H9 (cell line): ENCODE measurements at regions not wholly inside any gene's neighbourhood (a gene's known extent, or its start where the extent isn't known, plus 50 kb on each side); places are given as distances from the start of the nearest gene placed in this dataset.

Experiments
- DNase-seq: peaks from one replicate; pipeline ENCODE4 v3.0.0-alpha.2; 2017
- H2AFZ ChIP-seq: one replicate; pipeline ENCODE4 v1.6.1; 2013; ENCODE audit warnings: mild to moderate bottlenecking, low read length, control low read depth, moderate library complexity
- H2AK5ac ChIP-seq: 2 replicates; pipeline ENCODE4 v1.6.1; 2013; ENCODE audit warnings: low read length, control low read depth, mixed read lengths; ENCODE audit not compliant: insufficient read length
- H2BK120ac ChIP-seq: one replicate; pipeline ENCODE4 v1.6.1; 2013; ENCODE audit warnings: low read depth, mild to moderate bottlenecking, low read length, control low read depth, inconsistent platforms; ENCODE audit not compliant: poor library complexity, severe bottlenecking
- H2BK12ac ChIP-seq: 2 replicates; pipeline ENCODE4 v1.6.1; 2013; ENCODE audit warnings: low read length, control low read depth, mixed read lengths, low read depth; ENCODE audit not compliant: insufficient read length
- H2BK15ac ChIP-seq: 2 replicates; pipeline ENCODE4 v1.6.1; 2013; ENCODE audit warnings: low read depth, low read length, control low read depth
- H2BK20ac ChIP-seq: one replicate; pipeline ENCODE4 v1.6.1; 2013; ENCODE audit warnings: low read depth, mild to moderate bottlenecking, low read length, control low read depth, inconsistent platforms; ENCODE audit not compliant: poor library complexity, severe bottlenecking
- H2BK5ac ChIP-seq: 2 replicates; pipeline ENCODE4 v1.6.1; 2013; ENCODE audit warnings: low read length, control low read depth, mixed read lengths; ENCODE audit not compliant: insufficient read length
- H3K14ac ChIP-seq: 2 replicates; pipeline ENCODE4 v1.6.1; 2013; ENCODE audit warnings: low read length, control low read depth; ENCODE audit not compliant: insufficient read depth
- H3K18ac ChIP-seq: 2 replicates; pipeline ENCODE4 v1.6.1; 2013; ENCODE audit warnings: low read depth, mild to moderate bottlenecking, mixed read lengths, low read length, control low read depth; ENCODE audit not compliant: insufficient read length
- H3K23ac ChIP-seq: 2 replicates; pipeline ENCODE4 v1.6.1; 2013; ENCODE audit warnings: low read length, control low read depth, mixed read lengths, low read depth; ENCODE audit not compliant: insufficient read length
- H3K23me2 ChIP-seq: 2 replicates; pipeline ENCODE4 v1.6.1; 2013; ENCODE audit warnings: low read depth, mild to moderate bottlenecking, mixed read lengths, low read length, control low read depth; ENCODE audit not compliant: insufficient read length, poor library complexity, severe bottlenecking
- H3K27ac ChIP-seq: 2 replicates; pipeline ENCODE4 v1.5.1; 2013; ENCODE audit warnings: low read length, control low read depth, mixed read lengths, low read depth; ENCODE audit not compliant: insufficient read length
- H3K27me3 ChIP-seq: 2 replicates; pipeline ENCODE4 v1.6.1; 2013; ENCODE audit warnings: low read length, control low read depth, inconsistent platforms; ENCODE audit not compliant: insufficient read depth
- H3K4ac ChIP-seq: 2 replicates; pipeline ENCODE4 v1.6.1; 2013; ENCODE audit warnings: low read depth, mild to moderate bottlenecking, control low read depth, inconsistent platforms, low read length, moderate library complexity
- H3K4me1 ChIP-seq: 2 replicates; pipeline ENCODE4 v1.6.1; 2013; ENCODE audit warnings: low read length, control low read depth, inconsistent platforms; ENCODE audit not compliant: insufficient read depth
- H3K4me2 ChIP-seq: 2 replicates; pipeline ENCODE4 v1.6.1; 2013; ENCODE audit warnings: low read length, control low read depth, mixed read lengths; ENCODE audit not compliant: insufficient read length, insufficient read depth
- H3K56ac ChIP-seq: 2 replicates; pipeline ENCODE4 v1.6.1; 2013; ENCODE audit warnings: low read depth, mild to moderate bottlenecking, mixed read lengths, low read length, control low read depth; ENCODE audit not compliant: insufficient read length
- H3K79me1 ChIP-seq: 2 replicates; pipeline ENCODE4 v1.6.1; 2013; ENCODE audit warnings: low read depth, mild to moderate bottlenecking, moderate library complexity, low read length, control low read depth, inconsistent platforms; ENCODE audit not compliant: insufficient read depth, poor library complexity, severe bottlenecking
- H3K79me2 ChIP-seq: 2 replicates; pipeline ENCODE4 v1.6.1; 2013; ENCODE audit warnings: low read length, control low read depth, inconsistent platforms; ENCODE audit not compliant: insufficient read depth
- H3K9ac ChIP-seq: 2 replicates; pipeline ENCODE4 v1.6.1; 2013; ENCODE audit warnings: low read length, control low read depth, mixed read lengths; ENCODE audit not compliant: insufficient read length; ENCODE audit errors: extremely low read depth
- H3K9me3 ChIP-seq: one replicate; pipeline ENCODE4 v1.6.1; 2013; ENCODE audit warnings: low read depth, low read length, inconsistent platforms; ENCODE audit not compliant: control insufficient read depth
- H3T11ph ChIP-seq: one replicate; pipeline ENCODE4 v1.6.1; 2013; ENCODE audit warnings: mild to moderate bottlenecking, low read length, control low read depth, inconsistent platforms
- H4K20me1 ChIP-seq: one replicate; pipeline ENCODE4 v1.6.1; 2013; ENCODE audit not compliant: control insufficient read depth, insufficient read length, insufficient read depth
- H4K5ac ChIP-seq: 2 replicates; pipeline ENCODE4 v1.6.1; 2013; ENCODE audit warnings: low read depth, mild to moderate bottlenecking, mixed read lengths, low read length, control low read depth; ENCODE audit not compliant: insufficient read length
- H4K8ac ChIP-seq: replicated peaks from 2 replicates; pipeline ENCODE4 v1.6.1; 2013; ENCODE audit warnings: low read length, control low read depth, mixed read lengths, low read depth; ENCODE audit not compliant: insufficient read length
- H4K91ac ChIP-seq: 2 replicates; pipeline ENCODE4 v1.6.1; 2013; ENCODE audit warnings: low read depth, mild to moderate bottlenecking, moderate library complexity, mixed read lengths, low read length, control low read depth; ENCODE audit not compliant: insufficient read length
- H3K27ac Mint-ChIP-seq, 3 experiments: 2 replicates in 2 of 3; 3 replicates in 1 of 3; pipeline ENCODE4 v1.8.0; 2020 to 2021; ENCODE audit warnings: mixed read lengths in 3 of 3, mild to moderate bottlenecking in 1 of 3, moderate library complexity in 1 of 3
- H3K27me3 Mint-ChIP-seq: 2 replicates; pipeline ENCODE4 v1.8.0; 2021; ENCODE audit warnings: low read depth, mild to moderate bottlenecking, moderate library complexity, mixed read lengths
- H3K36me3 Mint-ChIP-seq, 3 experiments: 2 replicates in 2 of 3; 3 replicates in 1 of 3; pipeline ENCODE4 v1.8.0; 2020 to 2021; ENCODE audit warnings: low read depth in 3 of 3, mixed read lengths in 3 of 3; ENCODE audit not compliant: insufficient read depth in 1 of 3
- H3K4me1 Mint-ChIP-seq, 2 experiments: 2 replicates each; pipeline ENCODE4 v1.8.0; 2020; ENCODE audit warnings: mixed read lengths in 2 of 2
- H3K4me3 Mint-ChIP-seq, 2 experiments: 2 replicates in 1 of 2; 3 replicates in 1 of 2; pipeline ENCODE4 v1.8.0; 2020 to 2021; ENCODE audit warnings: mild to moderate bottlenecking in 2 of 2, mixed read lengths in 2 of 2, moderate library complexity in 1 of 2
- H3K9me3 Mint-ChIP-seq, 2 experiments: 2 replicates in 1 of 2; 3 replicates in 1 of 2; pipeline ENCODE4 v1.8.0; 2020; ENCODE audit warnings: mild to moderate bottlenecking in 2 of 2, mixed read lengths in 2 of 2, moderate library complexity in 1 of 2
- CTCF ChIP-seq: fragments of 200-600 bp; sonication (generic); conservative IDR thresholded peaks from 3 replicates; pipeline ENCODE4 v1.8.0; 2021; ENCODE audit warnings: antibody characterized with exemption, mild to moderate bottlenecking

GRCh38 chr1:79762461-79762860 is 755.9 kb upstream of the ADGRL4 start:
- no peak overlapping the region for H4K91ac ChIP-seq
- H2BK15ac ChIP-seq, result no peak overlapping the region
- no peak overlapping the region for H2BK12ac ChIP-seq
- no peak overlapping the region for H3K23ac ChIP-seq
- H3K14ac ChIP-seq, result no peak overlapping the region
- H3K56ac ChIP-seq, result no peak overlapping the region
- H3K9me3 ChIP-seq, result no peaks in the 10 kb centered on the region
- H3K9ac ChIP-seq, result no peak overlapping the region
- no peaks in the 10 kb centered on the region for H3K27me3 ChIP-seq
- no peak overlapping the region for H3K4ac ChIP-seq
- H3K27ac Mint-ChIP-seq, result no peak overlapping the region
- H2BK5ac ChIP-seq, result no peak overlapping the region
- no peaks in the 10 kb centered on the region for H3K4me1 ChIP-seq
- H4K20me1 ChIP-seq, result no peaks in the 10 kb centered on the region
- peaks cover 0 to 5% (median 4%) of the 10 kb centered on the region in 3 experiments; a peak in 4 of 7 replicates for H3K36me3 Mint-ChIP-seq
- H3K23me2 ChIP-seq, result no peaks in the 10 kb centered on the region
- H2AK5ac ChIP-seq, result no peak overlapping the region
- no peak overlapping the region for H3K18ac ChIP-seq
- no peak overlapping the region for H2BK20ac ChIP-seq
- H4K8ac ChIP-seq, result no peak overlapping the region
- no peak overlapping the region for H3K4me3 Mint-ChIP-seq
- DNase-seq, result no peak
- no peak for TF ChIP-seq CTCF
- H3K79me1 ChIP-seq, result no peaks in the 10 kb centered on the region
- no peaks in the 10 kb centered on the region for H3K4me1 Mint-ChIP-seq
- no peak overlapping the region for H3K27ac ChIP-seq
- H4K5ac ChIP-seq, result no peak overlapping the region
- H3K27me3 Mint-ChIP-seq, result no peaks in the 10 kb centered on the region
- no peaks in the 10 kb centered on the region for H3K79me2 ChIP-seq
- peaks cover 4 to 5% of the 10 kb centered on the region in 2 experiments; a peak in 2 of 5 replicates for H3K9me3 Mint-ChIP-seq
- no peak overlapping the region for H2AFZ ChIP-seq
- H3T11ph ChIP-seq, result no peak overlapping the region
- H2BK120ac ChIP-seq, result no peak overlapping the region
- H3K4me2 ChIP-seq, result no peak overlapping the region
